HG02885 (cell line): ENCODE measurements at regions not wholly inside any gene's neighbourhood (a gene's known extent, or its start where the extent isn't known, plus 50 kb on each side); places are given as distances from the start of the nearest gene placed in this dataset.
"Not testable (repeated sequence)": the region's sequence is repeated elsewhere in the genome, so short reads cannot be mapped to it uniquely, and the experiment has no call there.

ENCODE experiments used
- ATAC-seq: cut with Tn5 transposase; IDR thresholded peaks from one replicate; pipeline ENCODE4 v1.9.1; 2021; ENCODE audit warnings: mild to moderate bottlenecking; ENCODE audit not compliant: unreplicated experiment, poor library complexity

DNA sequence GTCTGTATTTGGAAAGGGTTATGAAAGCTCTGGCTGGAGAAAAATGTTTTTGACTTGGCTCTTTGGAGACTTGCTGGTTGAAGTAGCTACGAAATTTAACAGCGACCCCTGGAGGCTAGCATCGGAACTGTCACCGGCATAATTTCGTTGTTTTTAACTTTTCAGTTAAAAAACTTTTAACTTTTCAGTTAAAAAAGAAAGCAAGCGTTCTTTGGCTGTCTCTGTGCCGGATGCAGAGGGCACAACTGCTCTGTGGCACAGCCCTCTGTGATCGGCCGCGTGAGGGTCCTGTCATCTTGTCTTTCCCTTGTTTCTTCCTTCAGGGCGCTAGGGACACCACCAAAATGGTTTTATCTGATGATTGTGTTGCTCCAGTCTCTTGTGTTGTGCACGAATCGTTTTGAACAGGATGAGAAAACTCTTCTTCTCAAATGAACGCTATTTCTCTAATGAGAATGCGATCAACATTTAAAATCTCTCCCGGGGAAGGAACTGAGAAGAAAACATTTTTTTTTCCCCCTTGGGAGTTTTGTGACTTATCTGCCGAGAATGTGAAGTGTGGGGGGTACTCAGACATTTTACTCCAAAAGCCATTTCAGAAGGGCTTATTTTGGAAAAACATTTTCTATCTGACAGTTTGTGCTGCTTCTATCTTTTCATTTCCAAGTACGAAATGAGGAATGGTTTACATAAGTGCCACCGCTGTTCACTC is 57.1 kb downstream of the ADCYAP1 start:
- ATAC-seq: peak; percentile 58

DNA sequence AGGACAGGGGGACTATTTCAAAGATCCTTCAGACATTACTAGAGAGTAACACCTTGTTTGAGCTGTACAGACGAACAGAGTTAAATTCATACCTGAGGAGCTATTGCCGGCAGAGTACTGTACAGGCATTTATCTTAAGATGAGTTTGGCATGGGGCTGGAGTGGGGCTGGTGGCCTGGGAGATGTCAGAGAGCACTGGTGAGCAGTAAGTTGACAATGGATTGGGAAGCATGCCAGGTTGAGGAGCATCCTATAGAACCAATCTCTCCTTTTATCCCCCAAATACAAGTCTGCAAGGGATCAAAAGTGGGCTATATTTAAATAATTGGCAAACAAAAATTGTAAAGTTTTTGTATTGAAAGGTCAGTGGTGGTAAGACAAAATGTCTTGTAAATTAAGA is 58.6 kb downstream of the ADCYAP1 start:
- no peak for ATAC-seq

DNA sequence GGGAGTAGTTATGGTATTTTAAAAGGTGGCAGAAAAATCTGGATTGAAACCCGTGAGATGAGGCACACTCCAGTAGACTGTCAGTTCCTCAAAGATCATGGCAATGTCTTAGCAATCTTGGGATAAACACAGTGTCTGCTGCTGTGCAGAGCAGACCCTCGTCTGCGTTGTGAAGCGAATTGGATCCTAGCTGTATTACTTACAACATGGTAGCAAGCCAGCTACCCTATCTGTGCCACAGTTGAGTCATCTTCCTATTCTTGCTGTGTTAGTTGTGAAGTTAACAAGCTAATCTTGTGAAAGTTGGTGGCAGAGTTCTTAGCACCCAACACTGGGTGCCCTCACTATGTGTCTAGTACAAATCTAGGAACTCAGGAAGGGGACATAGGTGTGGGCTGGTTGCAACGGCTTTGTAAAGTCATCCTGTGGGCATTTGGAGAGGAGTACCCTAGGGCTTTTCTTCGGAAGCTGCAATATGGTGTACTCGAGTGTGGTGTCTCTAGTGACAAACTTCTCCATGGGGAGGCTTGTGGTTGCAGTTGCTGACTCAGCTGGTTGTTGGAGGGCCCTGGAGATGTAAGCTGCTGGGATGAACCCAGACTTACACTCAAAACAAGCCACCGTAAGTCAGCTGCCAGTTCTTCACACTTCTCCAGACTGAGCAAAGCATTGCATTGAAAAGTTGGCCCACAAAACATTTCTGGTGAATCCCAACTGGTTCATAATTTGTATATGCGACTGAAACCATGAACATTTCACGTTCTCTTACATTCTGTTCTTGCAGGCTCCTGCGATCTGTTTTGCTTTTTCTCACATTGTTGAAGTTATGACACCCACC is 61.5 kb downstream of the ADCYAP1 start:
- ATAC-seq: no peak

DNA sequence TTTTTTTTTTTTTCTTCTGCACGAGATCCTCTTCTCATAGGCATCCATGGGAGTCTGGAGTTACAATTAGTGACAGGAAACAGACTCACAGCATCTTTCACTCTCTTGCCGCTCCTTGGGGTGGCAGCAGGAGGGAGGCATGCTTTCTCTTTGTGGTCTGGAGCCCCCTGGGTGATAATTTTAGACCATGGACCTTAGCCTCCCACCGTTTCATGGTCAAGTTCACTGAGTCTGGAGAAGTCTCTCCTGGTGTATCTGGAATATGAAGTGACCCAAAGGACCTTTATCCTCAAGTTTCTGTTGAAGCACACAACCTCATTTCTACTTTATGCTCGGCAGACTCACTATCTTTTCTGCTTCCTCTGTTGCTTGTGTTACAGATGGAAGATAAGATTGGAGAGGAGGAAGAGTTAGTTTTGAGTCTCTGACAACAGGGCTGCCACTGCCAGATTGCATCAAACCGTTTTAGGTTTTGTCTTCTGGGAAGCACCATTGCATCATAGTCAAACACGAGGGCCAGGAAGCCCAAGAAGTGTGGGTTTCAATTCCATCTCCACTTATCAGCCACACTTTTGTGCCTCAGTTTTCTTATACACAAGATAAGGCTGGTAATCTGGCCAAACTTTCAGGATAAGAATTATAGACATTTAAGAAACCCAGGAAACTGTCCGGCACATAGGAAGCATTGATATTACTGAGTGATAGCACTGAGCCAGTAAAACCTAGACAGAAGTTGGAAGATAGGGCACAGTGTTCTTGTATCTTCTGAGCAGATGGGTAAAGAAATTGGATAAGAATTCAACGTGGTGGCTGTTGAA is 62.3 kb downstream of the ADCYAP1 start:
- no peak for ATAC-seq

DNA sequence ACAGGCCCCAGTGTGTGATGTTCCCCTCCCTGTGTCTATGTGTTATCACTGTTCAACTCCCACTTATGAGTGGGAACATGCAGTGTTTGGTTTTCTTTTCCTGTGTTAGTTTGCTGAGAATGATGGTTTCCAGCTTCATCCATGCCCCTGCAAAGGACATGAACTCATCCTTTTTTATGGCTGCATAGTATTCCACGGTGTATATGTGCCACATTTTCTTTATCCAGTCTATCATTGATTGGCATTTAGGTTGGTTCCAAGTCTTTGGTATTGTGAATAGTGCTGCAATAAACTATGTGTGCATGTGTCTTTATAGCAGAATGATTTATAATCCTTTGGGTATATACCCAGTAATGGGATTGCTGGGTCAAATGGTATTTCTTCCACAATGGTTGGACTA is 64.2 kb downstream of the ADCYAP1 start:
- ATAC-seq: not testable (repeated sequence)

DNA sequence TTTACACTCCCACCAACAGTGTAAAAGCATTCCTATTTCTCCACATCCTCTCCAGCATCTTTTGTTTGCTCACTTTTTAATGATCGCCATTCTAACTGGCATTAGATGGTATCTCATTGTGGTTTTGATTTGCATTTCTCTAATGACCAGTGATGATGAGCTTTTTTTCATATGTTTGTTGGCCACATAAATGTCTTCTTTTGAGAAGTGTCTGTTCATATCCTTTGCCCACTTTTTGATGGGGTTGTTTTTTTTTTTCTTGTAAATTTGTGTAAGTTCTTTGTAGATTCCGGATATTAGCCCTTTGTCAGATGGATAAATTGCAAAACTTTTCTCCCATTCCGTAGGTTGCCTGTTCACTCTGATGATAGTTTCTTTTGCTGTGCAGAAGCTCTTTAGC is 64.6 kb downstream of the ADCYAP1 start:
- ATAC-seq: not testable (repeated sequence)

DNA sequence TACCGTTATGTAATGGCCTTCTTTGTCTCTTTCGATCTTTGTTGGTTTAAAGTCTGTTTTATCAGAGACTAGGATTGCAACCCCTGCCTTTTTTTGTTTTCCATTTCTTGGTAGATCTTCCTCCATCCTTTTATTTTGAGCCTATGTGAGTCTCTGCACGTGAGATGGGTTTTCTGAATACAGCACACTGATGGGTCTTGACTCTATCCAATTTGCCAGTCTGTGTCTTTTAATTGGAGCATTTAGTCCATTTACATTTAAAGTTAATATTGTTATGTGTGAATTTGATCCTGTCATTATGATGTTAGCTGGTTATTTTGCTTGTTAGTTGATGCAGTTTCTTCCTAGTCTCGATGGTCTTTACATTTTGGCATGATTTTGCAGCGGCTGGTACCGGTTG is 69.9 kb downstream of the ADCYAP1 start:
- ATAC-seq: not testable (repeated sequence)

DNA sequence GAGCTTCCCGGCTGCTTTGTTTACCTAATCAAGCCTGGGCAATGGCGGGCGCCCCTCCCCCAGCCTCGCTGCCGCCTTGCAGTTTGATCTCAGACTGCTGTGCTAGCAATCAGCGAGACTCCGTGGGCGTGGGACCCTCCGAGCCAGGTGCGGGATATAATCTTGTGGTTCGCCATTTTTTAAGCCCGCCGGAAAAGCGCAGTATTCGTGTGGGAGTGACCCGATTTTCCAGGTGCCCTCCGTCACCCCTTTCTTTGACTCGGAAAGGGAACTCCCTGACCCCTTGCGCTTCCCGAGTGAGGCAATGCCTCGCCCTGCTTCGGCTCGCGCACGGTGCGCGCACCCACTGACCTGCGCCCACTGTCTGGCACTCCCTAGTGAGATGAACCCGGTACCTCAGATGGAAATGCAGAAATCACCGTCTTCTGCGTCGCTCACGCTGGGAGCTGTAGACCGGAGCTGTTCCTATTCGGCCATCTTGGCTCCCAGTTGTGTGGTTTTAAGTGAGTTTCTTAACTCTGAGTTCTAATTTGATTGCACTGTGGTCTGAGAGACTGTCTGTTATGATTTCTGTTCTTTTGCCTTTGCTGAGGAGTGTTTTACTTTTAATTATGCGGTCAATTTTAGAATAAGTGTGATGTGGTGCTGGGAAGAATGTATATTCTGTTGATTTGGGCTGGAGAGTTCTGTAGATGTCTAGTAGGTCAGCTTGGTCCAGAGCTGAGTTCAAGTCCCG is 71.9 kb downstream of the ADCYAP1 start:
- ATAC-seq: not testable (repeated sequence)

DNA sequence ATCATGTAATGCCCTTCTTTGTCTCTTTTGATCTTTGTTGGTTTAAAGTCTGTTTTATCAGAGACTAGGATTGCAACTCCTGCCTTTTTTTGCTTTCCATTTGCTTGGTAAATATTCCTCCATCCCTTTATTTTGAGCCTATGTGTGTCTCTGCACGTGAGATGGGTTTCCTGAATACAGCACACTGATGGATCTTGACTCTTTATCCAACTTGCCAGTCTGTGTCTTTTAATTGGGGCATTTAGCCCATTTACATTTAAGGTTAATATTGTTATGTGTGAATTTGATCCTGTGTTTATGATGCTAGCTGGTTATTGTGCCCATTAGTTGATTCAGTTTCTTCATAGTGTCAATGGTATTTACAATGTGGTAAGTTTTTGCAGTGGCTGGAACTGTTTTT is 72.7 kb downstream of the ADCYAP1 start:
- not testable (repeated sequence) for ATAC-seq

DNA sequence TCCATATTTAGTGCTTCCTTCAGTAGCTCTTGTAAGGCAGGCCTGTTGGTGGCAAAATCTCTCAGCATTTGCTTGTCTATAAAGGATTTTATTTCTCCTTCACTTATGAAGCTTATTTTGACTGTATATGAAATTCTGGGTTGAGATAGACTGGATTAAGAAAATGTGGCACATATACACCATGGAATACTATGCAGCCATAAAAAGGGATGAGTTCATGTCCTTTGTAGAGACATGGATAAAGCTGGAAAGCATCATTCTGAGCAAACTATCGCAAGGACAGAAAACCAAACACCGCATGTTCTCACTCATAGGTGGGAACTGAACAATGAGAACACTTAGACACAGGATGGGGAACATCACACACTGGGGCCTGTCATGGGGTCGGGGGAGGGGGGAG is 73.1 kb downstream of the ADCYAP1 start:
- ATAC-seq: not testable (repeated sequence)

DNA sequence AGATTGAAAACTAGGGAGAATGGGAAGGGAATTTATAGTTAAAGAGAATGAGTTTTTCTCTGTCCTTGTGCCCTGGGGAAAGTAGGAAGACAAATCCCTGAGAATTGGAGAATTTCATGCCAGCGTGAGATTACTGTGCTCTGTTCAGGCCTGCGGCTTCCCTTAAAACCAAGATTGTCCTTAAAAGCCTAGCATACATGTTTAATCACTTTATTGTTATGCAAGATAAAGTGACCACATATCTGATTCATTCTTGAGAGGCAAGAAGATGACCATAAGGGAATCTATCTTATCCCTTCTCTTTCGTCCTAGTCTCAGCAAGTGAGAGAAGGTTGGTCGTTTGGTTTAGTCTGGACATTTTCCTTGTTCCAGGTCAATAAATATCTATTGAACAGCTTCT is 75.9 kb downstream of the ADCYAP1 start:
- ATAC-seq: no peak

DNA sequence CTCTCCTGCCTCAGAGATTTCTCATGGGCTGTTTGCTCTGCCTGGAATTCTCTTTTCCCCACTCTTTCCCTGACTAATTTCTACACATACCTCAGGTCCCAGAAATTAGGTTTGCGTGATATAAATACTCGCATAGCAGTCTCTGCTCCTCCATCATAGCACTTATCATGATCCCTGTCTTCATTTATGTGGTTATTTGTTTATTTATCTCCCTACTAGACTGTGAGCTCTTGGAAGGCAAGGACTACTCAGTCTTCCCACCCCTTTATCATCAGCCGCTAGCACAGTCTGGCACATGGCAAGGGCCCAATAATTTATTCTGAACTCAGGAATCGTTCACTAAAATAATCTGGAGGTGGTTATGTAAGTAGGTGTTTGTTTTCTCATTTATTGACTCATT is 79.3 kb downstream of the ADCYAP1 start:
- ATAC-seq: no peak

DNA sequence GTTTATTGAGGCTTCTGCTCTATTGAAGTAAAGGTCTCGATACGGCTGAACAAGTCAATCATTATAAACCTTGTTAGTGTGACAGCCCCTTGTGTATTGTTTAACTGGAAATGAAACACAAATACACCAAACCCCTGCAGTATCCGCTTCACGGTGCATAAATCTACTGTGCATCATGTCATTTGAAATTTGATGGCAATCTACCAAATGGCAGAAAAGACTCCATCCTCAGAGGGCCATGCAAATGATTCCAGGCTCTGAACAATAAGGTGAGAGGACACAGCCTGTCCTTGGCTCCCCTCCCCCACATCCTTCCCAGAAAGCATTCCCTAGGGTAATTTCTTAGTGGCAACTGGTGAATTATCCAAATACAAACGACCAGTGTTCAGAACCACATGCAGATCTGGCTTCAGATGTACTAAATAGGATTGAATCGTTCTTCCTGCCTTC is 80.6 kb downstream of the ADCYAP1 start:
- no peak for ATAC-seq

DNA sequence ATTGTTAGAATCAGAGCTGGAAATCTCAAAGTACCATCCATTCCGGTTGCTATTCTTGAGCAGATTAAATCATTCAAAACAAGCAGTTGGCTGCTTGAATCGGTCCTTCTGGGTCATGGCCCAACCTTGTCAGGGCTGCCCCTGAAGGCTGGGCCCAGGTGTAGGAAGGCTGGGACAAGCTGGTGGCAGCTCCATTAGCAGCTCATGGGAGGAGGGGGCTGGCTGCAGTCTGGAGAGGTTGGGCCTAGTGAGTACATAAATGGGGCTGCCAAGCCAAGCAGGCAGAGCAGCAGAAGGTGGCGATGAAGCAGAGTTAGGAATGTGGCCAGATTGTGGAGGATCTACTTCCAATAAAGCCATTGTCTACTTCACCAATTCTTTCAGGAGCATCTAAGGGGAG is 81.4 kb downstream of the ADCYAP1 start:
- no peak for ATAC-seq

DNA sequence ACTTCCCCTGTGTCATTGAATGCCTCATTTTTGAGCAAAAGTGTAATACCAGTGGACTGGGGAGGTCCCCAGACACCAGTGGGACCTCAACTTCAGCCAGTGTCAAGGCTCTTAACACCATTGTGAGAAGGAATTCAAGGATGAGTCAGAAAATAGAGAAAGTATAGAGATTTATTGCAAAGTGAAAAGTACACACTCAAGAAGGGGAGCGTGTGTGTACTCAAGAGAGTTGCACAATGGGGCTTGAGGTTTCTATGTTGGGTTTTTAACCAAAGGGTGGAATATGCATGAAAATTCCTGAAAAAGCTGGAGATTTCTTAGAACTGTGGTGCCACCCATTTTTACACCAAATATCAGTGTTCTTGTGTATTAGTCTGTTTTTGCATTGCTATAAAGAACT is 81.9 kb downstream of the ADCYAP1 start:
- no peak for ATAC-seq

DNA sequence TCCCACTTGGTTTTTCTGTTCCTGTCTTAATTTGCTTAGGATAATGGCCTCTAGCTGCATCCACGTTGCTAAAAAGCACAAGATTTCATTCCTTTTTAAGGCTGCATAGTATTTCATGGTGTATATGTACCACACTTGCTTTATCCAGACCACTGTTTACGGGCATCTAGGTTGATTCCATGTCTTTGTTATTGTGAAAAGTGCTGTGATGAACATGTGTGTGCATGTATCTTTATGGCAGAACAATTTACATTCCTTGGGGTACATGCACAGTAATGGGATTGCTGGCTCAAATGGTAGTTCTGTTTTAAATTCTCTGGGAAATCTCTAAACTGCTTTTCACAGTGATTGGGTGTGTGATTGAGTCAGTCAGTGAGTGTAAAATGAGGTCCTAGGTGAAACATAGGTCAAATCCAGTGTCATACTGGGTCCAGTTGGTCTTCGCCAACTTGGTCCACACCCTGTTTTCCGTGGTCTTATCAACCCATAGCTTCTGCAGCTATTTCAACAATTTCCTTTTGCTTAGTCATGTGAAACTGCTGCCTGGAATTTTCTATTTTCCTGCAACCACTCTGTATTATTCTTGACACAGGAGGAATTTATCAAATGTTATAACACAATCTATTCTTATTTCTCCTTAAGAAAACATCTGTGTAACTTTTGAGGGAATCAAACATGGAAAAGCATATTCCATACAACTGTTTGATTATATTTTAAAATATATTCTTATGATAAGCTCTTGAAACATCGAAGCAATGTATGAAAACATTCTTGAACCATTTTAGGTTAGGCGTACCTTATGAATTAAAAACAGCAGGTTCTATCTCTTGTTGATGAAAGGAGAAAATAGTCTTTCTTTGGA is 82.9 kb downstream of the ADCYAP1 start:
- ATAC-seq: no peak

DNA sequence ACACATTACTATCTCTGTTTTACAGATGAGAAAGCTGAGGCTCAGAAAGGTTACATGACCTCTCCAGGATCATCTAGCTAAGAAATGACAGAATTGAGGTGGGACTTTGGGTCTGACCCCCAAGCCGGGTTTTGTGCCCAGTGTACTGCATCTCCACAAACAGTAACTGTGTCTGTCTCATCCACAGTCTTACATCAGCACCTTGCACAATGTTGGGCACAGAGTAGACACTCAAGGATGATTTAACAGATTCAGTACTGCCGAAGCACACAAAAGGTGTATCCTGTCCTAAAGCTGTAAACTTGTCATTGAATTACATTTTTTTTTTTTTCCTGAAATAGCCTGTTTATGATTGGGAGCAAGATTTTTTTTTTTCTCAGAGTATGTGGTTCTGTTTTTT is 84.8 kb downstream of the ADCYAP1 start:
- ATAC-seq: no peak

DNA sequence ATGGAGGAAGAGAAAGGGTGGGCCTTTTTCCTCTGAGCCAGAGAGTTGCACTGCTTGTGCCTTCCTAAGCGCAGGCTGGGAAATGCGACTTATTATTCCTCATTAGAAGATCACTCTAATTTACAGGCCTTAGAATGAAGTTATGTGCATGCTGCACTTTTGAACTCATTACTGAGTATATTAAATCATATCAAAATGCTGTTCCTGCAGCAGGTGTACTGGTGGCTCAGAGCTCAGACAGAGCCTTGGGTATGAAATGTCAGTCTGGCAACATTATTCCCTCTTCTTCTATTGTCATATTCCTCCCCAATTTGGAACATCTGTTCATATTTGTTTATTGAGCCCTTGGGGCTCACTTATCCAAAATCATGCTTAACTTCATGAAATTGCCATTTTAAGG is 85.5 kb downstream of the ADCYAP1 start:
- ATAC-seq: no peak

DNA sequence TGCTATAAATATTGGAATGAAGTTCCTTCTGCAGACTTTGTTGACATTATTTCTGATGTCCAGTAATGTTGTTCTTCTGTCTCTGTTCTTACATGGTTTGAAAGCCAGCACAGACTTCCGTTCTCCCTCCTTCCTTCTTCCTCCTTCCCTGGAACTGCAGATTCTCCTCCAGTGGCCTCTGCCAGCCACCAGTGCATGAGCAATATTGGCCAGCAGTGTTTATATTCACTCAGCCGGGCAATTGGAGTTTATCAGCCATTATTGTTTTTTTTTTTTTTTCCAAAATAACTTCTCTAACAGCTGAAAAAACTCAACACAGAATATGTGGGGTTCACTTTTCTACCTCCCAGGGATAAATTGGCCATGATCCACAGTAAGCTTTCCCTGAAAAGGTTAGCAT is 86.8 kb downstream of the ADCYAP1 start:
- no peak for ATAC-seq
